ENCODE measurements at regions not wholly inside any gene's neighbourhood (a gene's known extent, or its start where the extent isn't known, plus 50 kb on each side); places are given as distances from the start of the nearest gene placed in this dataset.

DNA sequence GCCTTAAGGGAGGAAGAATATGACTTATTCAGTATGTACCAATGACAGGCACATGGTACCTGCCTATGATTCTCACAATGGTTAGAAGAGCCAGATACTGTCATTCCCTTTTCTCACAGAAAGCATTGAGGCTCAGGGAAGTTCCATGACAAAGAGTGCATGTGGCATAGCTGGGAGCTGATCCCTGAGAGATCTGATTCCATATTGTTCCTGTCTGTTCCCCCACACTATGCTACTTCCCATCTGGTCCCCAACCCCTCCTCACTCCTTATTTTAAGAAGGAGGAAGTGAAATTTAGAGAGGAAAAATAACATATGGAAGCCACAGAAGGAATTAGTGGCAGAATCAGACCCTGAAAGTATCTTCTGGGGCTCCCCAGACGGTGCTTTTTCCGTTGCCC, 500.0 kb downstream of the PLPP3 start:
- TF ChIP-seq, protein P1, sequence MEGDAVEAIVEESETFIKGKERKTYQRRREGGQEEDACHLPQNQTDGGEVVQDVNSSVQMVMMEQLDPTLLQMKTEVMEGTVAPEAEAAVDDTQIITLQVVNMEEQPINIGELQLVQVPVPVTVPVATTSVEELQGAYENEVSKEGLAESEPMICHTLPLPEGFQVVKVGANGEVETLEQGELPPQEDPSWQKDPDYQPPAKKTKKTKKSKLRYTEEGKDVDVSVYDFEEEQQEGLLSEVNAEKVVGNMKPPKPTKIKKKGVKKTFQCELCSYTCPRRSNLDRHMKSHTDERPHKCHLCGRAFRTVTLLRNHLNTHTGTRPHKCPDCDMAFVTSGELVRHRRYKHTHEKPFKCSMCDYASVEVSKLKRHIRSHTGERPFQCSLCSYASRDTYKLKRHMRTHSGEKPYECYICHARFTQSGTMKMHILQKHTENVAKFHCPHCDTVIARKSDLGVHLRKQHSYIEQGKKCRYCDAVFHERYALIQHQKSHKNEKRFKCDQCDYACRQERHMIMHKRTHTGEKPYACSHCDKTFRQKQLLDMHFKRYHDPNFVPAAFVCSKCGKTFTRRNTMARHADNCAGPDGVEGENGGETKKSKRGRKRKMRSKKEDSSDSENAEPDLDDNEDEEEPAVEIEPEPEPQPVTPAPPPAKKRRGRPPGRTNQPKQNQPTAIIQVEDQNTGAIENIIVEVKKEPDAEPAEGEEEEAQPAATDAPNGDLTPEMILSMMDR (IDR thresholded peaks at IDR 0.05), result no peak
- no peak for TF ChIP-seq ZFX (IDR thresholded peaks at IDR 0.05; ENCODE audit: borderline replicate concordance)

Data from 22Rv1 (cell line).